HEK293 (cell line): ENCODE measurements at regions not wholly inside any gene's neighbourhood (a gene's known extent, or its start where the extent isn't known, plus 50 kb on each side); places are given as distances from the start of the nearest gene placed in this dataset.

Experiments used
- CTCF ChIA-PET: fragments of 350-600 bp; formaldehyde crosslinking; extraction: SDS; loops from one replicate; lab custom pipeline; 2021; ENCODE audit warnings: antibody characterized with exemption; lab: Yijun Ruan, JAX
- POLR2A ChIA-PET: fragments of 300-600 bp; formaldehyde crosslinking; extraction: SDS; loops from one replicate; lab custom pipeline; 2020; ENCODE audit warnings: antibody characterized with exemption, inconsistent platforms; lab: Yijun Ruan, JAX
- H3K27ac ChIP-seq: fragments of 200-500 bp; sonication (Bioruptor generic); 2 replicates; pipeline ENCODE4 v1.5.1; 2014; ENCODE audit warnings: low read depth, low read length, control low read depth, inconsistent platforms; ENCODE audit errors: extremely low read depth
- H3K36me3 ChIP-seq, 2 experiments: fragments of 200-500 bp in 1 of 2; sonication (Bioruptor generic) in 1 of 2; 1 replicate in 1 of 2; 2 replicates in 1 of 2; pipeline ENCODE4 v1.5.1; 2014 to 2017; ENCODE audit warnings: inconsistent platforms in 2 of 2, low read length in 2 of 2; ENCODE audit not compliant: control insufficient read depth in 2 of 2, insufficient read depth in 1 of 2
- H3K4me1 ChIP-seq: fragments of 200-500 bp; sonication (Bioruptor generic); 2 replicates; pipeline ENCODE4 v1.5.1; 2014; ENCODE audit warnings: mild to moderate bottlenecking, low read length, inconsistent platforms; ENCODE audit not compliant: control insufficient read depth, insufficient read depth
- H3K4me3 ChIP-seq: 2 replicates; pipeline ENCODE4 v1.5.1; 2011; ENCODE audit warnings: low read depth, mild to moderate bottlenecking, control low read depth, low read length, moderate library complexity
- H3K9me3 ChIP-seq: fragments of 200-500 bp; sonication (Bioruptor generic); 2 replicates; pipeline ENCODE4 v1.5.1; 2014; ENCODE audit warnings: low read depth, low read length, inconsistent platforms; ENCODE audit not compliant: control insufficient read depth, insufficient read depth
- GLI2 ChIP-seq: fragments of 450-650 bp; formaldehyde crosslinking; IDR thresholded peaks from 2 replicates; pipeline ENCODE4; 2017; ENCODE audit warnings: missing biosample characterization, missing genetic modification characterization, low read depth, borderline replicate concordance
- IKZF3 ChIP-seq: fragments of 450-650 bp; IDR thresholded peaks from 2 replicates; pipeline ENCODE4 v1.5.0; 2018; ENCODE audit warnings: missing biosample characterization, mild to moderate bottlenecking, missing genetic modification characterization, moderate library complexity
- KLF9 ChIP-seq: fragments of 450-650 bp; formaldehyde crosslinking; IDR thresholded peaks from 2 replicates; pipeline ENCODE4 v1.5.1; 2016; ENCODE audit warnings: missing biosample characterization, missing genetic modification characterization, low read depth
- OVOL3 ChIP-seq: fragments of 450-650 bp; formaldehyde crosslinking; IDR thresholded peaks from 2 replicates; pipeline ENCODE4 v1.5.1; 2016; ENCODE audit warnings: missing biosample characterization, missing genetic modification characterization
- TRIM28 ChIP-seq: IDR thresholded peaks from 2 replicates; pipeline ENCODE4 v1.6.1; 2011; ENCODE audit warnings: low read length, control low read depth, borderline replicate concordance
- YY2 ChIP-seq: fragments of 450-650 bp; formaldehyde crosslinking; IDR thresholded peaks from 2 replicates; pipeline ENCODE4 v1.5.1; 2016; ENCODE audit warnings: missing biosample characterization, missing genetic modification characterization
- ZNF132 ChIP-seq: fragments of 450-650 bp; formaldehyde crosslinking; IDR thresholded peaks from 2 replicates; pipeline ENCODE4 v1.5.1; 2017; ENCODE audit warnings: missing biosample characterization, missing genetic modification characterization, borderline replicate concordance
- ZNF214 ChIP-seq: fragments of 450-650 bp; formaldehyde crosslinking; IDR thresholded peaks from 2 replicates; pipeline ENCODE4 v1.5.1; 2017; ENCODE audit warnings: missing biosample characterization, mild to moderate bottlenecking, missing genetic modification characterization, borderline replicate concordance
- ZNF24 ChIP-seq: fragments of 450-650 bp; formaldehyde crosslinking; IDR thresholded peaks from 2 replicates; pipeline ENCODE4 v1.5.1; 2016; ENCODE audit warnings: missing biosample characterization, missing genetic modification characterization
- ZNF335 ChIP-seq: fragments of 450-650 bp; formaldehyde crosslinking; conservative IDR thresholded peaks from 2 replicates; pipeline ENCODE4 v1.5.1; 2016; ENCODE audit warnings: missing biosample characterization, missing genetic modification characterization
- ZNF529 ChIP-seq: fragments of 450-650 bp; formaldehyde crosslinking; IDR thresholded peaks from 2 replicates; pipeline ENCODE4 v1.5.1; 2017; ENCODE audit warnings: missing genetic modification characterization, missing biosample characterization; ENCODE audit not compliant: insufficient replicate concordance
- ZNF561 ChIP-seq: fragments of 450-650 bp; IDR thresholded peaks from 2 replicates; pipeline ENCODE4 v1.5.1; 2018; ENCODE audit warnings: missing biosample characterization, missing genetic modification characterization, borderline replicate concordance
- ZNF654 ChIP-seq: fragments of 450-650 bp; formaldehyde crosslinking; IDR thresholded peaks from 2 replicates; pipeline ENCODE4 v1.5.1; 2016; ENCODE audit warnings: low read depth, missing biosample characterization, missing genetic modification characterization
- ZNF76 ChIP-seq: fragments of 450-650 bp; formaldehyde crosslinking; IDR thresholded peaks from 2 replicates; pipeline ENCODE4; 2016; ENCODE audit warnings: low read depth, missing biosample characterization, missing genetic modification characterization, borderline replicate concordance
- ZSCAN16 ChIP-seq: fragments of 450-650 bp; formaldehyde crosslinking; IDR thresholded peaks from 2 replicates; pipeline ENCODE4 v1.5.1; 2016; ENCODE audit warnings: missing biosample characterization, missing genetic modification characterization
- TF ChIP-seq, protein P1 (sequence below): fragments of 450-650 bp; IDR thresholded peaks from 2 replicates; pipeline ENCODE4 v1.5.1; 2018; ENCODE audit warnings: missing biosample characterization, mild to moderate bottlenecking, missing genetic modification characterization
- TF ChIP-seq, protein P2 (sequence below): fragments of 450-650 bp; formaldehyde crosslinking; conservative IDR thresholded peaks from 2 replicates; pipeline ENCODE4 v1.5.1; 2016; ENCODE audit warnings: low read depth, missing biosample characterization, missing genetic modification characterization
- TF ChIP-seq, protein P3 (sequence below): fragments of 450-650 bp; formaldehyde crosslinking; conservative IDR thresholded peaks from 2 replicates; pipeline ENCODE4 v1.5.1; 2016; ENCODE audit warnings: low read depth, missing biosample characterization, missing genetic modification characterization
- TF ChIP-seq, protein P4 (sequence below): fragments of 450-650 bp; formaldehyde crosslinking; IDR thresholded peaks from 2 replicates; pipeline ENCODE4 v1.5.1; 2016; ENCODE audit warnings: missing biosample characterization, missing genetic modification characterization, borderline replicate concordance
- TF ChIP-seq, protein P5 (sequence below): fragments of 450-650 bp; formaldehyde crosslinking; IDR thresholded peaks from 2 replicates; pipeline ENCODE4 v1.5.1; 2016; ENCODE audit warnings: missing biosample characterization, missing genetic modification characterization

GRCh38 chr1:228977741-228978140 is 242.5 kb downstream of the RHOU start:
- H3K9me3 ChIP-seq = no peaks in the 10 kb centered on the region
- H3K27ac ChIP-seq = no peak overlapping the region
- no peak overlapping the region for H3K4me3 ChIP-seq
- H3K4me1 ChIP-seq = no peaks in the 10 kb centered on the region
- CTCF ChIA-PET = interaction anchor here (0.6 kb wide), 1 partner anchor 121 kb away, joined by 3 read pairs; no protein-coding TSS in a partner anchor
- POLR2A ChIA-PET = no interaction called here
- H3K36me3 ChIP-seq = no peaks in the 10 kb centered on the region
- no peak for TF ChIP-seq ZSCAN16 (tag by site-specific recombination)
- TF ChIP-seq ZNF24 (tag by site-specific recombination) = no peak
- TF ChIP-seq, protein P1, sequence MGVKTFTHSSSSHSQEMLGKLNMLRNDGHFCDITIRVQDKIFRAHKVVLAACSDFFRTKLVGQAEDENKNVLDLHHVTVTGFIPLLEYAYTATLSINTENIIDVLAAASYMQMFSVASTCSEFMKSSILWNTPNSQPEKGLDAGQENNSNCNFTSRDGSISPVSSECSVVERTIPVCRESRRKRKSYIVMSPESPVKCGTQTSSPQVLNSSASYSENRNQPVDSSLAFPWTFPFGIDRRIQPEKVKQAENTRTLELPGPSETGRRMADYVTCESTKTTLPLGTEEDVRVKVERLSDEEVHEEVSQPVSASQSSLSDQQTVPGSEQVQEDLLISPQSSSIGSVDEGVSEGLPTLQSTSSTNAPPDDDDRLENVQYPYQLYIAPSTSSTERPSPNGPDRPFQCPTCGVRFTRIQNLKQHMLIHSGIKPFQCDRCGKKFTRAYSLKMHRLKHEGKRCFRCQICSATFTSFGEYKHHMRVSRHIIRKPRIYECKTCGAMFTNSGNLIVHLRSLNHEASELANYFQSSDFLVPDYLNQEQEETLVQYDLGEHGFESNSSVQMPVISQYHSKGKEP (tag by site-specific recombination) = no peak
- TF ChIP-seq, protein P2, sequence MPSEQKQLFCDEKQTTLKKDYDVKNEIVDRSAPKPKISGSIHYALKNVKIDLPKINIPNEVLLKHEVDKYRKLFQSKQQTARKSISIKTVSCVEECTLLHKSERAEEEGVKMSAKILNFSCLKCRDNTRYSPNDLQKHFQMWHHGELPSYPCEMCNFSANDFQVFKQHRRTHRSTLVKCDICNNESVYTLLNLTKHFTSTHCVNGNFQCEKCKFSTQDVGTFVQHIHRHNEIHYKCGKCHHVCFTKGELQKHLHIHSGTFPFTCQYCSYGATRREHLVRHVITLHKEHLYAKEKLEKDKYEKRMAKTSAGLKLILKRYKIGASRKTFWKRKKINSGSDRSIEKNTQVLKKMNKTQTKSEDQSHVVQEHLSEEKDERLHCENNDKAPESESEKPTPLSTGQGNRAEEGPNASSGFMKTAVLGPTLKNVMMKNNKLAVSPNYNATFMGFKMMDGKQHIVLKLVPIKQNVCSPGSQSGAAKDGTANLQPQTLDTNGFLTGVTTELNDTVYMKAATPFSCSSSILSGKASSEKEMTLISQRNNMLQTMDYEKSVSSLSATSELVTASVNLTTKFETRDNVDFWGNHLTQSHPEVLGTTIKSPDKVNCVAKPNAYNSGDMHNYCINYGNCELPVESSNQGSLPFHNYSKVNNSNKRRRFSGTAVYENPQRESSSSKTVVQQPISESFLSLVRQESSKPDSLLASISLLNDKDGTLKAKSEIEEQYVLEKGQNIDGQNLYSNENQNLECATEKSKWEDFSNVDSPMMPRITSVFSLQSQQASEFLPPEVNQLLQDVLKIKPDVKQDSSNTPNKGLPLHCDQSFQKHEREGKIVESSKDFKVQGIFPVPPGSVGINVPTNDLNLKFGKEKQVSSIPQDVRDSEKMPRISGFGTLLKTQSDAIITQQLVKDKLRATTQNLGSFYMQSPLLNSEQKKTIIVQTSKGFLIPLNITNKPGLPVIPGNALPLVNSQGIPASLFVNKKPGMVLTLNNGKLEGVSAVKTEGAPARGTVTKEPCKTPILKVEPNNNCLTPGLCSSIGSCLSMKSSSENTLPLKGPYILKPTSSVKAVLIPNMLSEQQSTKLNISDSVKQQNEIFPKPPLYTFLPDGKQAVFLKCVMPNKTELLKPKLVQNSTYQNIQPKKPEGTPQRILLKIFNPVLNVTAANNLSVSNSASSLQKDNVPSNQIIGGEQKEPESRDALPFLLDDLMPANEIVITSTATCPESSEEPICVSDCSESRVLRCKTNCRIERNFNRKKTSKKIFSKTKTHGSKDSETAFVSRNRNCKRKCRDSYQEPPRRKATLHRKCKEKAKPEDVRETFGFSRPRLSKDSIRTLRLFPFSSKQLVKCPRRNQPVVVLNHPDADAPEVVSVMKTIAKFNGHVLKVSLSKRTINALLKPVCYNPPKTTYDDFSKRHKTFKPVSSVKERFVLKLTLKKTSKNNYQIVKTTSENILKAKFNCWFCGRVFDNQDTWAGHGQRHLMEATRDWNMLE (tag by site-specific recombination) = no peak
- TF ChIP-seq GLI2 = no peak
- TF ChIP-seq IKZF3 (tag by site-specific recombination) = no peak
- no peak for TF ChIP-seq ZNF214 (tag by site-specific recombination)
- no peak for TF ChIP-seq ZNF529
- TF ChIP-seq ZNF654 (tag by site-specific recombination) = no peak
- no peak for TF ChIP-seq KLF9
- TF ChIP-seq ZNF132 (tag by site-specific recombination) = no peak
- TF ChIP-seq, protein P3, sequence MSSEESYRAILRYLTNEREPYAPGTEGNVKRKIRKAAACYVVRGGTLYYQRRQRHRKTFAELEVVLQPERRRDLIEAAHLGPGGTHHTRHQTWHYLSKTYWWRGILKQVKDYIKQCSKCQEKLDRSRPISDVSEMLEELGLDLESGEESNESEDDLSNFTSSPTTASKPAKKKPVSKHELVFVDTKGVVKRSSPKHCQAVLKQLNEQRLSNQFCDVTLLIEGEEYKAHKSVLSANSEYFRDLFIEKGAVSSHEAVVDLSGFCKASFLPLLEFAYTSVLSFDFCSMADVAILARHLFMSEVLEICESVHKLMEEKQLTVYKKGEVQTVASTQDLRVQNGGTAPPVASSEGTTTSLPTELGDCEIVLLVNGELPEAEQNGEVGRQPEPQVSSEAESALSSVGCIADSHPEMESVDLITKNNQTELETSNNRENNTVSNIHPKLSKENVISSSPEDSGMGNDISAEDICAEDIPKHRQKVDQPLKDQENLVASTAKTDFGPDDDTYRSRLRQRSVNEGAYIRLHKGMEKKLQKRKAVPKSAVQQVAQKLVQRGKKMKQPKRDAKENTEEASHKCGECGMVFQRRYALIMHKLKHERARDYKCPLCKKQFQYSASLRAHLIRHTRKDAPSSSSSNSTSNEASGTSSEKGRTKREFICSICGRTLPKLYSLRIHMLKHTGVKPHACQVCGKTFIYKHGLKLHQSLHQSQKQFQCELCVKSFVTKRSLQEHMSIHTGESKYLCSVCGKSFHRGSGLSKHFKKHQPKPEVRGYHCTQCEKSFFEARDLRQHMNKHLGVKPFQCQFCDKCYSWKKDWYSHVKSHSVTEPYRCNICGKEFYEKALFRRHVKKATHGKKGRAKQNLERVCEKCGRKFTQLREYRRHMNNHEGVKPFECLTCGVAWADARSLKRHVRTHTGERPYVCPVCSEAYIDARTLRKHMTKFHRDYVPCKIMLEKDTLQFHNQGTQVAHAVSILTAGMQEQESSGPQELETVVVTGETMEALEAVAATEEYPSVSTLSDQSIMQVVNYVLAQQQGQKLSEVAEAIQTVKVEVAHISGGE (tag by site-specific recombination) = no peak
- no peak for TF ChIP-seq OVOL3 (tag by site-specific recombination)
- TF ChIP-seq, protein P4, sequence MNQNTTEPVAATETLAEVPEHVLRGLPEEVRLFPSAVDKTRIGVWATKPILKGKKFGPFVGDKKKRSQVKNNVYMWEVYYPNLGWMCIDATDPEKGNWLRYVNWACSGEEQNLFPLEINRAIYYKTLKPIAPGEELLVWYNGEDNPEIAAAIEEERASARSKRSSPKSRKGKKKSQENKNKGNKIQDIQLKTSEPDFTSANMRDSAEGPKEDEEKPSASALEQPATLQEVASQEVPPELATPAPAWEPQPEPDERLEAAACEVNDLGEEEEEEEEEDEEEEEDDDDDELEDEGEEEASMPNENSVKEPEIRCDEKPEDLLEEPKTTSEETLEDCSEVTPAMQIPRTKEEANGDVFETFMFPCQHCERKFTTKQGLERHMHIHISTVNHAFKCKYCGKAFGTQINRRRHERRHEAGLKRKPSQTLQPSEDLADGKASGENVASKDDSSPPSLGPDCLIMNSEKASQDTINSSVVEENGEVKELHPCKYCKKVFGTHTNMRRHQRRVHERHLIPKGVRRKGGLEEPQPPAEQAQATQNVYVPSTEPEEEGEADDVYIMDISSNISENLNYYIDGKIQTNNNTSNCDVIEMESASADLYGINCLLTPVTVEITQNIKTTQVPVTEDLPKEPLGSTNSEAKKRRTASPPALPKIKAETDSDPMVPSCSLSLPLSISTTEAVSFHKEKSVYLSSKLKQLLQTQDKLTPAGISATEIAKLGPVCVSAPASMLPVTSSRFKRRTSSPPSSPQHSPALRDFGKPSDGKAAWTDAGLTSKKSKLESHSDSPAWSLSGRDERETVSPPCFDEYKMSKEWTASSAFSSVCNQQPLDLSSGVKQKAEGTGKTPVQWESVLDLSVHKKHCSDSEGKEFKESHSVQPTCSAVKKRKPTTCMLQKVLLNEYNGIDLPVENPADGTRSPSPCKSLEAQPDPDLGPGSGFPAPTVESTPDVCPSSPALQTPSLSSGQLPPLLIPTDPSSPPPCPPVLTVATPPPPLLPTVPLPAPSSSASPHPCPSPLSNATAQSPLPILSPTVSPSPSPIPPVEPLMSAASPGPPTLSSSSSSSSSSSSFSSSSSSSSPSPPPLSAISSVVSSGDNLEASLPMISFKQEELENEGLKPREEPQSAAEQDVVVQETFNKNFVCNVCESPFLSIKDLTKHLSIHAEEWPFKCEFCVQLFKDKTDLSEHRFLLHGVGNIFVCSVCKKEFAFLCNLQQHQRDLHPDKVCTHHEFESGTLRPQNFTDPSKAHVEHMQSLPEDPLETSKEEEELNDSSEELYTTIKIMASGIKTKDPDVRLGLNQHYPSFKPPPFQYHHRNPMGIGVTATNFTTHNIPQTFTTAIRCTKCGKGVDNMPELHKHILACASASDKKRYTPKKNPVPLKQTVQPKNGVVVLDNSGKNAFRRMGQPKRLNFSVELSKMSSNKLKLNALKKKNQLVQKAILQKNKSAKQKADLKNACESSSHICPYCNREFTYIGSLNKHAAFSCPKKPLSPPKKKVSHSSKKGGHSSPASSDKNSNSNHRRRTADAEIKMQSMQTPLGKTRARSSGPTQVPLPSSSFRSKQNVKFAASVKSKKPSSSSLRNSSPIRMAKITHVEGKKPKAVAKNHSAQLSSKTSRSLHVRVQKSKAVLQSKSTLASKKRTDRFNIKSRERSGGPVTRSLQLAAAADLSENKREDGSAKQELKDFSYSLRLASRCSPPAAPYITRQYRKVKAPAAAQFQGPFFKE (tag by site-specific recombination) = no peak
- TF ChIP-seq ZNF561 (tag by site-specific recombination) = no peak
- TF ChIP-seq, protein P5, sequence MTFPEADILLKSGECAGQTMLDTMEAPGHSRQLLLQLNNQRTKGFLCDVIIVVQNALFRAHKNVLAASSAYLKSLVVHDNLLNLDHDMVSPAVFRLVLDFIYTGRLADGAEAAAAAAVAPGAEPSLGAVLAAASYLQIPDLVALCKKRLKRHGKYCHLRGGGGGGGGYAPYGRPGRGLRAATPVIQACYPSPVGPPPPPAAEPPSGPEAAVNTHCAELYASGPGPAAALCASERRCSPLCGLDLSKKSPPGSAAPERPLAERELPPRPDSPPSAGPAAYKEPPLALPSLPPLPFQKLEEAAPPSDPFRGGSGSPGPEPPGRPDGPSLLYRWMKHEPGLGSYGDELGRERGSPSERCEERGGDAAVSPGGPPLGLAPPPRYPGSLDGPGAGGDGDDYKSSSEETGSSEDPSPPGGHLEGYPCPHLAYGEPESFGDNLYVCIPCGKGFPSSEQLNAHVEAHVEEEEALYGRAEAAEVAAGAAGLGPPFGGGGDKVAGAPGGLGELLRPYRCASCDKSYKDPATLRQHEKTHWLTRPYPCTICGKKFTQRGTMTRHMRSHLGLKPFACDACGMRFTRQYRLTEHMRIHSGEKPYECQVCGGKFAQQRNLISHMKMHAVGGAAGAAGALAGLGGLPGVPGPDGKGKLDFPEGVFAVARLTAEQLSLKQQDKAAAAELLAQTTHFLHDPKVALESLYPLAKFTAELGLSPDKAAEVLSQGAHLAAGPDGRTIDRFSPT (tag by site-specific recombination) = no peak
- no peak for TF ChIP-seq TRIM28
- no peak for TF ChIP-seq ZNF76 (tag by site-specific recombination)
- TF ChIP-seq ZNF335 = no peak
- no peak for TF ChIP-seq YY2 (tag by site-specific recombination)
